ENCODE measurements at regions not wholly inside any gene's neighbourhood (a gene's known extent, or its start where the extent isn't known, plus 50 kb on each side); places are given as distances from the start of the nearest gene placed in this dataset.

DNA sequence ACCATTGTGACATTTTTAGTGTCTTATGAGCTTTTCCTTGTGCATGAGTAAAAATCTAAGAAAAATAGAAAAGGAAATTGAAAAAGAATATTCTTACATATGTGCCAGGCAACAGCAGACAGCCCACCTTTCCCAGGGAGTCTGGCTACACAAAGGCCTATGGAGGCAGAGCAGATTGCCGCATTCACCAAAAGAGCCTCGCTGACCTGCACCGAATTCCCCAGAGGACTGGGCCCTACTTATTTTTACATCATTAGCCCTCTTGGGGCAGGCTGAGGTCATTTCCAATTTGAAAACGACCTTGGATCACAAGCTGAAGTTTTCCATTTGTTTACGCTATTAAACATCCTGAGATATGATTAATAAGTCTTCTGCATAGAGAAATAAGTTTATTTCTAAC is 66.2 kb upstream of the WDR41 start:
- H3K36me3 ChIP-seq (replicated peaks; ENCODE audit: insufficient read depth, low read length), result no peaks in the 10 kb centered on the region
- no peak overlapping the region for H3K4me2 ChIP-seq (ENCODE audit: low read depth, low read length)
- no peaks in the 10 kb centered on the region for H3K9me2 ChIP-seq (replicated peaks; ENCODE audit: insufficient read depth, low read length)
- no peak overlapping the region for H3K27ac ChIP-seq (ENCODE audit: low read length)
- no peaks in the 10 kb centered on the region for H3K4me1 ChIP-seq (ENCODE audit: low read length)
- TF ChIP-seq EZH2phosphoT487 (IDR thresholded peaks at IDR 0.05; ENCODE audit: low read length) (no peak), EZH2 (optimal IDR thresholded peaks at IDR 0.05; ENCODE audit: low read depth, low read length) (no peak)
- no peaks in the 10 kb centered on the region for H3K9me3 ChIP-seq (replicated peaks; ENCODE audit: insufficient read depth, low read length)
- H3F3A ChIP-seq (ENCODE audit: insufficient read depth, low read length), result no peaks in the 10 kb centered on the region
- no peak overlapping the region for H3K4me3 ChIP-seq (ENCODE audit: low read length)
- no peaks in the 10 kb centered on the region for H3K79me2 ChIP-seq (ENCODE audit: low read length)
- no peaks in the 10 kb centered on the region for H4K20me1 ChIP-seq (ENCODE audit: insufficient read depth, low read length)
- H3K27me3 ChIP-seq (replicated peaks; ENCODE audit: insufficient read depth, low read length), result no peaks in the 10 kb centered on the region
- no peak overlapping the region for H3K9ac ChIP-seq (ENCODE audit: low read length)
- no peak for DNase-seq
- H2AFZ ChIP-seq (ENCODE audit: low read length), result no peak overlapping the region

DNA sequence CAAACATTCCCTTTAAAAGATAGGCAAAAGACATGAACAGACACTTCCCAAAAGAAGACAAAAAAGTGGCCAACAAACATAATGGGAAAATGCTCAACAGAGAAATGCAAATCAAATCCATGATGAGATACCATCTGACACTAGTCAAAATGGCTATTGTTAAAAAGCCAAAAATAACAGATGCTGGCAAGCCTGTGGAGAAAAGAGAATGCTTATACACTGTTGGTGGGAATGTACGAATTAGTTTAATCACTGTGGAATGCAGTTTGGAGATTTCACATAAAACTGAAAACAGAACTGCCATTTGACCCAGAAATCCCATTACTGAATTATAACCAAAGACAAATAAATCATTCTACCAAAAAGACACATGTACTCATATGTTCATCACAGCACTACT is 58.3 kb upstream of the WDR41 start:
- Histone ChIP-seq H3K27ac (ENCODE audit: low read length) (no peak overlapping the region), H3K4me2 (ENCODE audit: low read depth, low read length) (no peak overlapping the region), H3K27me3 (replicated peaks; ENCODE audit: insufficient read depth, low read length) (no peaks in the 10 kb centered on the region), H4K20me1 (ENCODE audit: insufficient read depth, low read length) (no peaks in the 10 kb centered on the region), H3K36me3 (replicated peaks; ENCODE audit: insufficient read depth, low read length) (no peaks in the 10 kb centered on the region), H3F3A (ENCODE audit: insufficient read depth, low read length) (no peaks in the 10 kb centered on the region), H3K9me2 (replicated peaks; ENCODE audit: insufficient read depth, low read length) (no peaks in the 10 kb centered on the region), H2AFZ (ENCODE audit: low read length) (no peak overlapping the region), H3K4me3 (ENCODE audit: low read length) (no peak overlapping the region), H3K79me2 (ENCODE audit: low read length) (no peaks in the 10 kb centered on the region), H3K9ac (ENCODE audit: low read length) (no peak overlapping the region), H3K9me3 (replicated peaks; ENCODE audit: insufficient read depth, low read length) (no peaks in the 10 kb centered on the region), H3K4me1 (ENCODE audit: low read length) (no peaks in the 10 kb centered on the region)
- no peak for DNase-seq
- TF ChIP-seq EZH2phosphoT487 (IDR thresholded peaks at IDR 0.05; ENCODE audit: low read length), result no peak
- TF ChIP-seq EZH2 (optimal IDR thresholded peaks at IDR 0.05; ENCODE audit: low read depth, low read length), result no peak
- no peak for TF ChIP-seq CTCF (IDR thresholded peaks at IDR 0.05; ENCODE audit: low read length)

GRCh38 chr5:77545285-77545684 is 53.2 kb upstream of the WDR41 start:
- H3K9me2 ChIP-seq (replicated peaks; ENCODE audit: insufficient read depth, low read length), result no peaks in the 10 kb centered on the region

More at GRCh38 chr5:77545285-77545684, 53.2 kb upstream of the WDR41 start:
- H2AFZ ChIP-seq (ENCODE audit: low read length), result no peak overlapping the region
- H3K27ac ChIP-seq (ENCODE audit: low read length), result no peak overlapping the region
- no peak overlapping the region for H3K4me2 ChIP-seq (ENCODE audit: low read depth, low read length)
- no peaks in the 10 kb centered on the region for H3K79me2 ChIP-seq (ENCODE audit: low read length)
- H3K9me3 ChIP-seq (replicated peaks; ENCODE audit: insufficient read depth, low read length), result no peaks in the 10 kb centered on the region
- H3K9ac ChIP-seq (ENCODE audit: low read length), result no peak overlapping the region
- H3K27me3 ChIP-seq (replicated peaks; ENCODE audit: insufficient read depth, low read length), result no peaks in the 10 kb centered on the region
- TF ChIP-seq CTCF (IDR thresholded peaks at IDR 0.05; ENCODE audit: low read length) (no peak), EZH2phosphoT487 (IDR thresholded peaks at IDR 0.05; ENCODE audit: low read length) (no peak), EZH2 (optimal IDR thresholded peaks at IDR 0.05; ENCODE audit: low read depth, low read length) (no peak)
- H3K4me3 ChIP-seq (ENCODE audit: low read length), result no peak overlapping the region
- no peaks in the 10 kb centered on the region for H3K36me3 ChIP-seq (replicated peaks; ENCODE audit: insufficient read depth, low read length)
- no peaks in the 10 kb centered on the region for H3K4me1 ChIP-seq (ENCODE audit: low read length)
- no peaks in the 10 kb centered on the region for H4K20me1 ChIP-seq (ENCODE audit: insufficient read depth, low read length)
- H3F3A ChIP-seq (ENCODE audit: insufficient read depth, low read length), result no peaks in the 10 kb centered on the region
- no peak for DNase-seq

All from MM.1S (cell line).